ENCODE measurements at regions not wholly inside any gene's neighbourhood (a gene's known extent, or its start where the extent isn't known, plus 50 kb on each side); places are given as distances from the start of the nearest gene placed in this dataset.
"Not testable (repeated sequence)": the region's sequence is repeated elsewhere in the genome, so short reads cannot be mapped to it uniquely, and the experiment has no call there.

DNA sequence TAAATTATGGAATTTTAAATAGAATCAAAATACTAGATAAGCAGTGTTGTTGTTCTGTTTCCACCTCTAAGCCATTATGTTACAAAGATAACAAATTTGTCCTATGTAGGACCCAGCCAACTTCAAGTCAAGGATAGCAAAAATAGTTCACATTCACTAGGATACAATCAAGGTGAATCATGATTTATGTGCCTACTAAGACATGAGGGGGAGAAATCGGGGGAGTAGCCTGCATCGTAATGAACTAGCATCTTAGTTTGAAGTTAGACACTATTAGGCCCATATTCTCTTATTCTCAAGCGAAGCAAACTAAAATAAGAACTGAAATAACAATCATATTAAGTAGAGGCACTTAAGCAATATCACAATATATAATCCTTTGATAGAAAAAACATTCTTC, 779.4 kb upstream of the PCDH9 start:
- FAIRE-seq, result no peak

DNA sequence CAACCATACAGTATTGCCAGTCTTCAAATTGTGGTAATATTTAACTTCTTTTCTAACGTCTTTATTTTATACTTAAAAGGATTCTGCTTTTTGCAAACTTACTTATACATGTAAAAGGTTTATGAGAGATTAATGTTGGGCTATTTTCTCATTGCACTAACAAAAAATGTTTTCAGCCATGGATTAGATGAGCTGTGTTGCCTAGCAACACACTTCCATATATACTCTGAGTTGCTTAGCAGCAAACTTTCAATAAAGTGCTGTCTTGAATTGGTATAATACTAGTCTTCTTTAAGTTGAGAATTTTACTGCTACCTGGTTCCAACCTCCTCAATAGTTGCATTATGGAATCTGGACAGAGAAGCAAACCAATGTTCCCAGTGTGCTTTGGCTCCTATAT, 777.4 kb upstream of the PCDH9 start:
- no peak for FAIRE-seq

DNA sequence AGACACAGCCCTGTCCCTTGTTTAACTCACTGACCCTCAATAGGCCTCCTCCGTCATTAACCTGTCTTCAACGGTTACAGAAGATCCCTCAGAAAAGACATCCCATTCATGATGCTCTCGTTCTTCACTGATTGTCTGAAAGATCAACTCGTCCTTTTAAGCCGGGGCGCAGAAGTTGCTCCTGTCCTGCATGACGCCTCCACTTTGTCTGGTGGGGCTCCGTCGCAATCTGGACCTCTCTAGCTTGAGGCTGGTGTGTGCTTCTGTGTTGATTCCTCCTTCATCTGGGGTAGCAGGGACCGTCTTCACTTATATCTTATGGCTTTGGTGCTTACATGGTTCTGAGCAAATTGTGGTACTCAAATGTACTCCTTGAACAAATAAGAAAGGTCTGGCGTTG, 766.0 kb upstream of the PCDH9 start:
- FAIRE-seq, result no peak

DNA sequence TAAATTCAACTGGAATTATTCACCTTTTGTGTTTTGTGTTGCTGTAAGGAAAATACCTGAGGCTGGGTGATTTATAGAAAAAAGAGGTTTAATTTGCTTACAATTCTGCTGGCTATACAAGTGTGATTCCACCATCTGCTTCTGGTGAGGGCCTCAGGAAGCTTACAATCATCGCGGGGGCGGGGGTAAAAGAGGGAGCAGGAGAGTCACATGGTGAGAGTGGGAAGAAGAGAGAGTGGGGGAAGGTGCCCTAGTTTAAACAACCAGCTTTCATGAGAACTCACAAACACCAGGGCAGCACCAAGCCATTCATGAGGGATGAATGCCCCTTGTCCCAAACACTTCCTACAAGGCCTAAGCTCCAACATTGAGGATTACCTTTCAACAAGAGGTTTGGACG, 760.7 kb upstream of the PCDH9 start:
- no peak for FAIRE-seq

DNA sequence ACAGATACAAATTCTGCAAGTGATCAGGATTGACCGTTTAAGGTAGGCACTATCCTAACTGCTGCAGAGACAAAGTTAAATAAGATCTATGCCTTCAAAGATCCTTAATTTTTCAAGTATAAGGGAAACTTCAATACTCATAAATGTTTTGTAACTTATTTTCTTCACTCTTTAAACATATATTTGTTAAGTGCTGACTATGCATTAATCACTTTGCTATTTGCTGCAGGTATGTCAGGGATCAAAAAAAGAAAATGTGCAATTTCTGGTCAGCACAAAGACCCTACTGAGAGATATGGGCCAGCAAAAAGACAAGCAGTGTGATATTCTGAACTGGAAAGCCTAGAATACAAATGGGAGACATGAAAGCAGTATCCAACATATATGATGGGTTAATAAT, 756.1 kb upstream of the PCDH9 start:
- FAIRE-seq, result no peak

DNA sequence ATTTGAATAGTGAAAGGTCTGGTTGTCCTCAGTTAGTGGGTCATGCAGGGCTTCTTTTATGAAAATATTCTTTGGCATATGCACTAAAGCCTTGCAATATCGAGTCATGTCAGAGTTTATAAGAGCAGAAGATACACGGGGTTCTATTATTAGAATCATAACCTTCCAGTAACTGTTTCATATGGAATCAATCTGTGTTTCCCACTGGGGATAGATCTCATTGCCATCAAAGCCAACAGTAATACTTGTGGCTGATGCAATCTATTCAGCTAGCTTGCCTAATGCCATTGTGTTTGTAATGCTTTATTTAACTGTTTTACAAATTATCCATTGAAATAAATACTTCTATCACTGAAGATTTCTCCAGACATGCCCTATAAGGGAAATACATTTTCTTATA, 746.9 kb upstream of the PCDH9 start:
- no peak for FAIRE-seq

DNA sequence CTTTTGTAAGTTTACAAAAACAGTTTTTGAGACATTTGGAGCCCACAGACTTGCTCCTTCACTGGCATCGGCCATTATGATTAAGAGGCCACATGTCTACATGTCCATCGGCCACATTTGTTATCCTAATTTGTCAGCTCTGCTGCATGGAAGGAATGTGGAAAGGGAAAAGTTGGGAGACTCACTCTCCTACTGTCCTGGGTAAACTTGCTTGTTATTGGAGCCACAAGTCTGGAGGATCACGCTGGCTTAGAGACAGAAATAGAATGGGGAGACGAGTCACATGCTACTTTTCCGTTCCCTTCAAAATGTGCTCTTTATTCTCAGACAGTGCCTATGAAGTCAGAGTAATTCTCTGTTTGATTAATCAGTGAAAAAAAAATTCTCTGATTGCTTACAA, 741.2 kb upstream of the PCDH9 start:
- FAIRE-seq, result no peak

DNA sequence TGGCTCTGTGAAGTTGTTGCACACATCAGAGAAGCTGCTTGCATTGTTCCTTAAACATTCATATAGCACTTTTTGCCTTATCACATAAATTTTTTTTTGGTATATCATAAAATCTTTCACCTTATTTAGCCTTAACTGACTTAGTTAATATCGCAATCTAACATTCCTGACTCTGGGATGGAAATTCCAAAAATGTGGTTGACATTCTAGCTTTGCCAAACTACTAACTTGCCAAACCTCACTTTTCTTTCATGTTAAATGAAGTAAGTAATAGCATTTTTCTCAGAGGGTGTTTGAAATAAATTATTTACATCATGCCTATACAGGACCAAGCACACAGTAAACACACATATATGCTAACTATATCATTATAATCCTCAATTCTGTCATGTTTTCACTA, 736.9 kb upstream of the PCDH9 start:
- FAIRE-seq, result no peak

DNA sequence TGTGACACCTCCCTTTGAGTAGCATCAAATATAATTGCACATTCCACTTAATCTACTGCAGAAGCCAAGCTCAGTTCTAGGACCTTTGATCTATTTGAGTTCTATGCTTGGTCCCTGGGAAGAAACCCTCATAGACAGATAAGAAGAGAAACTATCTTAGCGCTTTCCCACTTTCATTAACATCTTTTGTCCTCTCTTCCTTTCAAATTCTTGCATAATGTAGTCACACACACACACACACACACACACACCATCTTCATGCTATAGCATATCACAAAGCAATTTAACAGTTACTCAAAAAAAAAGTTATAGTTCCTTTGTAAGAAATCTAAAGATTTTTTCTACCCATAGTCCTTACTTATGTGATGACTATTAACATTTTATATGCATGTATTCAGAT, 735.9 kb upstream of the PCDH9 start:
- FAIRE-seq, result no peak

DNA sequence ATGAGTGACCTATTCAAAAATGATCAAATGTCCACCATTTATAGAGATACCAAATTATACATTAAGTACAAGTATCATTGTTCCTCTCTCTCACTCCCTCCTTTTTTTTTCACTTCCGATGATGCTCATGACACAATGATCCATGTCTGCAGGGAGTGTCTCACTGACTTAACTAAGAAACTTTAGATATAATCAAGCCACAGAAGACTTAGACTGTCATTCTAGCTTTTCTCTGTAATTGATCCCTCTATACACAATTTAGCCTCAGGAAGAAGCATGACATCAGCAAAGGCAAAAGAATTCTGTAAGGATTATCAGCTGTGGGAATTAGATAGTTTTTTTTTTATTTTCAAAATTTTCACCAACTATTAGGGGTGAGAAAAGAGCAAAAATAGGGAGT, 734.9 kb upstream of the PCDH9 start:
- no peak for FAIRE-seq

DNA sequence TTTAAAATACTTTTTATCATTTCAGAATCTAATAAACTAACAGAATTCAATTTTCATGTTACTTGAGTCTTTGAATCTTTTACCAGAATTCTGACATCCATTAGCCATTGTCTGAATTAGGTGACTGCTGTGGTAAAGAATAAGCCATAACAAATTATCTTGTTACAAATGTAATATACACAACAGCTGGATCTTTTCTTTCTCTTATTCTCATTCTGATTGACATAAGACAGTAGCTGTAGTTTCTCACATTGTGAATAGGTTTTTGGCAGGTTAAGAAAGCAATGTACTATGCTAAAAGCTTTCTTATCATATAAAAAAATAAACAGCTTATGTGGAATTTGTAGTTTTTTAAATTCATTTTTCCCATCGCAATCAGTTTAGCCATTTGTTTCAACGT, 734.0 kb upstream of the PCDH9 start:
- no peak for FAIRE-seq

DNA sequence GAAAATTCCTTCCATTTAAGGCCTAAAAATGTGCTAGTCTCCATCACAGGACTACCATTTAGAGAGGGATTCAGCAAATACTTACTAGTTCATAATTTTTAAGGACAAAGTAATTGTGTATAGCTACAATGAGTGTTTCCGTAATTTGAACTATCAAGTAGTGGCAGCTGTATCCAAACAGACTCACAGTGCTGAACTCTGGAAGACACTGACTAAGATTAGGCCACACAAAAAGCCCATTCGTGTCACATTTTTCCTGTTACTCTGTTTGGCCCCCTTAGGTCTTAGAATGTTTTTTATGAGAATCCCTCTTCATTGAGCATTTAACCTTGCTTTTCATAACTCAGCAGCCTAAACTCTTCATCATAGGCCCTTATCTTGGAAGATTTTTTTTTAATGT, 731.2 kb upstream of the PCDH9 start:
- no peak for FAIRE-seq

DNA sequence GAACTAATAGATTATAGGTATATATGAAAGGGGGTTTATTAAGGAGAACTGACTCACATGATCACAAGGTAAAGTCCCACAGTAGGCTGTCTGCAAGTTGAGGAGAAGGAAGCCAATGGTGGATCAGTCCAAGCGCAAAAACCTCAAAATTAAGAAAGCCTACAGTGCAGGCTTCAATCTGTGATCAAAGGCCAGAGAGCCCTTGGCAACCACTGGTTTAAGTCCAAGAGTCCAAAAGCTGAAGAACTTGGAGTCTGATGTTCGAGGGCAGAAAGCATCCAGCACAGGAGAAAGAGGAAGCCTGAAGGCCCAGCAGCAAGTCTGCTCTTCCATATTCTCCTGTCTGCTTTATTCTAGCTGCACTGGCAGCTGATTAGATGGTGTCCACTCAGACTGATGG, 721.3 kb upstream of the PCDH9 start:
- FAIRE-seq, result no peak

DNA sequence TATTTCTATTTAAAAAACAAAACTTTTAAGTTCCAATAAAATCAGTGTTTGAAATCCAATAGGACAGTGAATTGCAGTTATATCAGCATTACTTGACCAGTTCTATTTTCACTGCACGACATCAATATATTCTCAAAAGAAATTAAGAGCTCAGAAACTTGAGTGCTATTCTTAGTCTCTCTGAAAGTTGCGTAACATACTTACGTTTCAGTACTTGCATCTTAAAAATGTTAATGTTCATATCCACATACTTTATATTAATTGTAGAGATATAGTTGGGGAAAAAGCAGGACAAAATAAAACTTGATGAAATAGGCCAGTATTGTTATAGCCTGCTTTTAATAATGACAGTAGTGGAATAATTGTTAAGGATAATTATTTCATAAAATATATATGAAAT, 720.5 kb upstream of the PCDH9 start:
- no peak for FAIRE-seq

DNA sequence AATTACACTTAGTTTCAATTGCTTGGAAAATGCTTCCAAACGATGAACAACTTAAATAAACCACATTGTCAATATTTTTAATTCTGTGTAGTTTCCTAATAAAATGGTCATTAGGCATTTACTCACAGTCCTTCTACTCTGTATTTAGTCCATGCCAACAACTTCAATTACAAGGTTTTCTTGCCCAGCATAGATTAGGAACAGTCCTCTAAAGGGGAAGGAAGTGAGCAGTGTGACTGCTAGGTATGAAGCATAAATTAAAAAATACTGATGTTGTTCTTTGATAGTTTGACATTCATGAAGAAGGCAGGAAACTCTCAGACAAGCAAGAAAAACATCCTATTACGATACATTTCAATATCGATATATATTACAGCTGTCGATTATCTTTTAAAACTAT, 716.0 kb upstream of the PCDH9 start:
- no peak for FAIRE-seq

DNA sequence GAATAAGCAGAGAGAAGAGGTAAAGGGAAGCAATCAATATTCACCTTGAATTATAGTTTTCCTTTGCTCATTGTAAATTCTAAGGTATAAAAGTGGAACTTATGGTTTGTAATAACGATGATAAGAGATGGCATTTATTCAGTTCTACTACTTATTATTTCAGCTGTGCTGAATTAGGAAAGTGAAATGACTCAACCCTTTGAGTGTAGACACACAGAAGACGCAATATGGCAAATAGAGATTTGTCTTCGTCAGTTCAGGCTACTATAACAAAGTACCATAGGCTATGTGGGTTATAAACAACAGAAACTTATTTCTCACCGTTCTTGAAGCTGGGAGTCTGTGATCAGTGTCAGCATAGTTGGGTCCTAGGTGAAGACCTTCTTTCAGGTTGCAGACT, 713.0 kb upstream of the PCDH9 start:
- FAIRE-seq, result no peak

DNA sequence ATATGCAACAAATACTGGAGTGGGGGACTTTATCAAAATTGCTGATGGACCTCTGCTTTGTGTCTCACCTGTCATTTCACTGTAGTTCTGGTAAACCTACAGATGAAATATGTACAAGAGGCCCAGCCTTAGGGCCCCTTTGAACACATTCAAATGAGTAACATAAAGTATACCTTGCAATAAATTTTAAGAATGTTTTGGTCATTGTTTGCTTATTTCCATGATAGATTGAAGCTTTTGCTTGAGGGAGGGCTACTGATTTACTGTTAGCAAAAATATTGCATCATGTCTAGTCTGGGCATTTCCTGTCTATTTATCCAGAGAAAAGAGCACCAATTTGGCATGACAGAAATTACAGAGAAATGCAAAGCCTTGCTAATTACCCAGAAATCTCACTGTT, 705.5 kb upstream of the PCDH9 start:
- FAIRE-seq, result no peak

DNA sequence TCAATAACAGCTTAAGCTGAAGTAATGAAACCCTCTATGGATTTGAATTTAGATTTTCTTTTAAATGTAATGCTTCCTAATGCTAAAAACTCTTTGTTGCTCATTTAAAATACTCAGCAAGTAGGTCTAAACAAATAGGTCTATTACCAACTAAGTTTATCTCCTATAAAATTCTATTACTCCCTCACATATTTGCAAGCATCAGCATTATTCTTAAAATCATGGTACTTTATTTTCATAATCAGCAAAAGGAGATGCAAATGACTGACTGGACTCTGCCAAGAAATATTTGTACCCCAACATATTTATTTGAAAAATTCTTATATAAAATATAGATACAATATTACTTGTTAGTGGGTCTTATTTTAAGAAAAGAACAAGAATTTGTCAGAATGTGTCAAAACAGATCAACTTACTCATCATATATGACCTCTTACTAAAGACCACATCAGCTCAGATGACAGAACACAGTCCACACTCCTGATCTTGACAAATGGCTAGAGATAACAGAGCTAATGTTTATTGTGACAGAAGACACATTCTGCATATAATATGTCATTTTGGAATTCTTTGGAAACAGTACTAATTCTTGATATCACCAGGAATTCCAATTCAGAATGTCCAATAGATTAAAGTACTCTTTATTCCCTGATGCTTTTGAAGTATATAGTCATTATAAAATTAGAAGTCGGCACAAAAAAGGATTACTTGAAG, 704.6 kb upstream of the PCDH9 start:
- FAIRE-seq, result no peak

DNA sequence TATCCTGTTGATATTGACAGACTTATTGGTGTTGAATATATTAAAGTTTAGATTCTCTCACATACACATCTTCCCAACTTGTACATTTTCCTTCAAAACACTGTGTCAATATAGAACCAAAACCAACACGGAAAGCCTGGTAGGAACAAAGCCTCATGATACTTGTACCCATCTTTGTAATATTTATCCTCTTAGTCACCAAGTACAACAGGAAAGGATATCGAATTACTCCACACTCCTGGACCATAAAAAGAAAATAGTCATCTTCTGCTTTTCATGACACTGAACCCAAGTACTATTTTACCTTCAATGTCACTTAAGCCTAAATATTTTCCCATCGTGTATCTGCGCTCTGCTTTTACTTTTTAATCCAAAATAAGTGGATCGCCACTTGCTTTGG, 702.9 kb upstream of the PCDH9 start:
- FAIRE-seq, result no peak

DNA sequence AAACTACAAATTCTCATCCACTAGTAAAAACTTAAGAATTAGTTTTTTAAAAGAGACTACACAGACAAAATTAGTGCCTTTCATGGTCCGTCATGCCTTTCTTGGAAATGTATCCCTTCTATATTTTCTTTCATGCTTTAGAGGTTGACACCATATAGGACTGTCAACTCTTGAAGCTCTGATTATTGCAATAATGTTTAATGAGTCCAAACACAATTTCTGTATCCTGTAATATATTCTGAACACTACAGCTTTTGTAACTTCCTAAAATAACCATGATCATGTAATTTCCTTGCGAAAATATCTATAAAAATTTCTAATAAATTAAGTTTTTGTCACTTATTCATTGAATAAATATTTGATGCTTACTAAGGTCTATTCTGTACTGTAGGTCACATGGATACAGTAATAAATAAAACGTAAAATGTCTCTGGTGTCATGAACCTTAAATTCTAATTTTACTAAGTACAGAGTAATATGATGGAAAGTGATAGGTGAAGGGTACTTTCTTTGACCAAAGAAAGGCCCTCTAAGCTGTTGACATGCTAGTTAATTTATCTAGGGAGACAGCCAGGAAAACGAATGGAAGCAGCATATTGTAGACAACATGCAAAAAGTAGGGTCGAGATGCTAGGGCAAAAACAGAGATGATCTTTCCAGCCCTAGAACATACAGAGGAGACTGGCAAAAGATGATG, 687.3 kb upstream of the PCDH9 start:
- FAIRE-seq, result no peak

DNA sequence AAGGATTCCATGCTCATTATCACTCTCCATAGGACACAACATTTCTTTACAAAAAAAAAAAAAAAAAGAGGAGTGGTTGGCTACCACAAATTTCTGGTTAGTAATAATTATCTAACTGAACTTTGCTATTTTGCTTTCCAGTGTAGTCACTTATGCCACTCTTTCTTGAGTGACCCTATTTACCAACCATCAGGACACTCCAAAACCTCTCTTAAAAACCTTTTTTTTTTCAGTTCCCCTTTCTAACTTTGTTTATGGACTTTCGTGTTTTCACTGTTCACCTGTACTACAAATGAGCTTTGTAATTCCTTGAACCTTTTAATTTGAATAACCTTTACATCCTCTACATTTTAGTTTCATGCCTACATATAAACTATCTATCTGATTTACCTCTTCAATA, 686.5 kb upstream of the PCDH9 start:
- FAIRE-seq, result no peak

DNA sequence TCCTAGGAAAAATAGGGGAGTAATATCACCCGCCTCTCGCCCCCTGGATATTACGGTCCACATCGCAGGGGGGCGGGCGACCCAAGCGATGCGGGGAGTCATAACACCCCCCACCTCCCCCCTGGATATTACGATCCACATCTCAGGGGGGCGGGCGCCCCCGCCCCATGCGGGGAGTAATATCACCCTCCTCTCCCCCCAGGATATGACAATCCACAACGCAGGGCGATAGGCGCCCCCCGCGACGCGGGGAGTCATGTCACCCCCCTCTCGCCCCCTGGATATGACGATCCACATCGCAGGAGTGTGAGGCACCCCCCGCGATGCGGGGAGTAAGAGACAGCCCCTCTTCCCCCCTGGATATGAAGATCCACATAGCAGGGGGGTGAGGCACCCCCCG, 684.4 kb upstream of the PCDH9 start:
- no peak for FAIRE-seq

DNA sequence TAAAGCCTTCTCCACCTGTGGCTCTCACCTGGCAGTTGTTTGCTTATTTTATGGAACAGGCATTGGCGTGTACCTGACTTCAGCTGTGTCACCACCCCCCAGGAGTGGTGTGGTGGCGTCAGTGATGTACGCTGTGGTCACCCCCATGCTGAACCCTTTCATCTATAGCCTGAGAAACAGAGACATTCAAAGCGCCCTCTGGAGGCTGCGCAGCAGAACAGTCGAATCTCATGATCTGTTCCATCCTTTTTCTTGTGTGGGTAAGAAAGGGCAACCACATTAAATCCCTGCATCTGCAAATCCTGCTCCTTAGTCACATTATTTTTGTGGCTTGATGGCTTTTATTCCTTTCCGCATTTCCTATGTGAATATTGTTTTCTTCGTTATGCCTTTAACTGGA, 672.8 kb upstream of the PCDH9 start:
- not testable (repeated sequence) for FAIRE-seq

DNA sequence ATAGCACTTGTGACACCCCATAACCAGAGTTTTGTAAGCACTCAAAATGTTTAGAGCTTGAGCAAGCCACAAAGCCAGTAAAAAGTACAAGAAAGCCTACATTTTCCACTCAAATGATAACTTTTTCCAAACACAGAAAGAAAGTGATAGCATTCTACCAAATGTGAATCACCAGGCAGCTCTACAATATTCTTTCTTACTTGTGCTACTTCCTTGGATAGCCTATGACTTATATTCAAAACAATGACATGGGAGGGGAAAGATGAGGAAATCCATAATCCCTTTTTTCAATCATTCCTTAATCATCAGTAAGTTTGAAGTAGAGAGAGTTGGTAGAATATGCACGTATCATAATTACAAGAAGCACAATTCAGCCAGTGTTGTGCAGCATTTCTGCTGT, 650.8 kb upstream of the PCDH9 start:
- no peak for FAIRE-seq

DNA sequence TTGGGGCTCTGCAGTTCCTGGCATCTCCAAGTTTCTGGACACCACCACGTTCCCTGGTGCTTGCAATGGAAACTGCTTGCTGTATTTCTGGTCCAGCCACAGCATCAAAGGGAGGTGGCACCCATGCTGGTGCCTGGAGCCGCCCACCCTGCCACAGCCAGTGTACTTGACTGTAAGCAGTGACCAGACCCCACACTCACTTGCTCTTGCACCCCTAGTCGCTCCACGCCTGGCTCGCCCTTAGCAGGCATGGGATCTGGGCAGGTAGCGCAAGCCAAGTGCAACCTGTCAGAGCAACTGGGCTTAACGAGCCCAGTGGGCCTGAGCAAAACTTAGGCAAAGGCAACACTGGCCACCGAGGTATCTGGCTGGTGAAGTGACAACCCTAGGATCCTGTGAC, 648.2 kb upstream of the PCDH9 start:
- no peak for FAIRE-seq

Data from G401.6 (cell line).